Right atrium auricular region (tissue), 2 donors: ENCODE measurements at regions not wholly inside any gene's neighbourhood (a gene's known extent, or its start where the extent isn't known, plus 50 kb on each side); places are given as distances from the start of the nearest gene placed in this dataset.

Source experiments
- DNase-seq: peaks from one replicate; pipeline ENCODE4 v3.0.0-alpha.2; 2019; ENCODE audit warnings: low spot score
- H3K27ac ChIP-seq, 2 donors: fragments of 200-600 bp; sonication (generic); 1 replicate in 1 of 2; 2 replicates in 1 of 2; pipeline ENCODE4 v1.5.1; 2016 to 2019
- H3K27me3 ChIP-seq, 2 donors: fragments of 200-600 bp; sonication (generic); one replicate each; pipeline versions ENCODE4 v1.5.1 to v1.6.0; 2017 to 2019
- H3K36me3 ChIP-seq: fragments of 200-600 bp; sonication (generic); one replicate; pipeline ENCODE4 v1.5.1; 2016
- H3K4me1 ChIP-seq, 2 donors: fragments of 200-600 bp; sonication (generic); one replicate each; pipeline versions ENCODE4 v1.5.1 to v1.6.0; 2017 to 2019
- H3K4me3 ChIP-seq, 2 donors: fragments of 200-600 bp; sonication (generic); 1 replicate in 1 of 2; 2 replicates in 1 of 2; pipeline ENCODE4 v1.5.1; 2017 to 2019; ENCODE audit warnings: mild to moderate bottlenecking in 1 of 2, moderate library complexity in 1 of 2
- H3K9me3 ChIP-seq, 2 donors: fragments of 200-600 bp; sonication (generic); one replicate each; pipeline ENCODE4 v1.5.1; 2019
- CTCF ChIP-seq, 2 donors: fragments of 200-600 bp; sonication (generic); IDR thresholded peaks; one replicate each; pipeline ENCODE4 v1.5.1; 2019; ENCODE audit warnings: antibody characterized with exemption in 2 of 2

- no peaks in the 10 kb centered on the region for H3K4me1 ChIP-seq
- TF ChIP-seq CTCF (IDR thresholded peaks at IDR 0.05) = no peak
- H3K36me3 ChIP-seq = no peaks in the 10 kb centered on the region
- no peak overlapping the region for H3K27ac ChIP-seq
- no peaks in the 10 kb centered on the region for H3K9me3 ChIP-seq
- no peaks in the 10 kb centered on the region for H3K27me3 ChIP-seq
- H3K4me3 ChIP-seq = no peak overlapping the region
- DNase-seq = no peak
Measured at GRCh38 chr9:13735181-13735580, 455.7 kb upstream of the MPDZ start.

DNA sequence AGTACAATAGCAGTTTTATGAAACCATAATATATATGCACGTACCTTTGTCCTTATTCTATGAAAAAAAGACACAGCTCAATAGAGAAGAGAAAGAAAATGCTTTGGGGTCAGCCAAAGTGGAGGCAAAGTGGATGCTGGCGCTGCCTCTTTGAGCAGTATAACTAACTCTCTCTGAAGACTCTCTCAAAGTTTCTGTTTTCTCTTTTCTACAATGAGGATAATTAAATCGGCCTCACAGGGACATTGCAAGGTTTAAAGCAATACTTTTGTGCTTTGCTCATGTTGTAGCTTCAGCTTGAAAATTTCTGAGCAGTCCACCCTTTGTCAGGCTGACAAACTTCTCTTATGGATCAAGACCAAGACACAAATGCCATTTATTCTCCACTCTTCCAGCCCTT, 455.1 kb upstream of the MPDZ start:
- DNase-seq = no peak
- Histone ChIP-seq H3K27ac (no peak overlapping the region), H3K4me3 (no peak overlapping the region), H3K36me3 (no peaks in the 10 kb centered on the region), H3K4me1 (no peaks in the 10 kb centered on the region), H3K9me3 (no peaks in the 10 kb centered on the region), H3K27me3 (no peaks in the 10 kb centered on the region)
- TF ChIP-seq CTCF (IDR thresholded peaks at IDR 0.05) = no peak

- Histone ChIP-seq H3K27ac (no peak overlapping the region), H3K36me3 (no peaks in the 10 kb centered on the region), H3K9me3 (no peaks in the 10 kb centered on the region), H3K4me1 (no peaks in the 10 kb centered on the region), H3K4me3 (no peak overlapping the region), H3K27me3 (no peaks in the 10 kb centered on the region)
- no peak for DNase-seq
- no peak for TF ChIP-seq CTCF (IDR thresholded peaks at IDR 0.05)
Measured at GRCh38 chr9:13732290-13732689, 452.8 kb upstream of the MPDZ start.

DNA sequence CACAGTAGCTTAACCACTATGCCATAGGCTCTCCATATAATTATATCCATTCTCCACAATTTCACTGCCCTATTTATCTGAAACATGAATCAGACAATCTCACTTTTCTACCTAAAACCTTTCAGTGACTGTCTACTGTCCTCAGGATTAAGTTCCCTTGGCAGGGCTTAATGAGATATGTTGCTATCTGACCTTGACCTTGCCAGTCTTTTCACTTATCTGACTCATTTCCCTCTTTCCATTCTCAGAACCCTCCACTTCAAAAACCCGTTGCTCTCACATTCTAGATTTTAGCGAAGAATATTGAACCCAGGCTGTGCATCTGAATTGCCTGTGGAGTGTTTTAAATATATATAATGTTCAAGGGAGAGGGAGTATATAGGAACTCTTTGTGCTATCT, 452.1 kb upstream of the MPDZ start:
- H3K9me3 ChIP-seq = no peaks in the 10 kb centered on the region
- no peak overlapping the region for H3K4me3 ChIP-seq
- DNase-seq = no peak
- H3K4me1 ChIP-seq = no peaks in the 10 kb centered on the region
- no peak for TF ChIP-seq CTCF (IDR thresholded peaks at IDR 0.05)
- H3K27me3 ChIP-seq = no peaks in the 10 kb centered on the region
- no peaks in the 10 kb centered on the region for H3K36me3 ChIP-seq
- no peak overlapping the region for H3K27ac ChIP-seq

DNA sequence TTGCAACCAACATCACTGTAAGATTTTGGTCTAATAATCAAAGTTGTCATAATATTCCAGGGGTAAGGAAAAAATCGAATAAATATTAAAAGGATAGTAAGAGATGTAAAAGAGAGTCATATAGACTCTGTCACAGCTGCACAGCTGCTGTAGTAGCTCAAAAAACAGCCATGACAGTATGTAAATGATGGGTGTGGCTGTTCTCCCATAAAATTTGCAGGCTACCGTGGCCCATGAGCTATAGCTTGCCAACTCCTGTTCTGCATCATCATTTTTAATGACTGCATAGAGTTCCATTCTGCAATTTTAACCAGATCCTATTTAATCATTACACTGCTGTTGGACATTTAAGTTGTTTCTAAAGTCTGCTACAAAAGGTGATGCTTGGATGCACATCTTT, 450.5 kb upstream of the MPDZ start:
- Histone ChIP-seq H3K9me3 (no peaks in the 10 kb centered on the region), H3K36me3 (no peaks in the 10 kb centered on the region), H3K4me1 (no peaks in the 10 kb centered on the region), H3K4me3 (no peak overlapping the region), H3K27ac (no peak overlapping the region), H3K27me3 (no peaks in the 10 kb centered on the region)
- DNase-seq = no peak
- TF ChIP-seq CTCF (IDR thresholded peaks at IDR 0.05) = no peak

DNA sequence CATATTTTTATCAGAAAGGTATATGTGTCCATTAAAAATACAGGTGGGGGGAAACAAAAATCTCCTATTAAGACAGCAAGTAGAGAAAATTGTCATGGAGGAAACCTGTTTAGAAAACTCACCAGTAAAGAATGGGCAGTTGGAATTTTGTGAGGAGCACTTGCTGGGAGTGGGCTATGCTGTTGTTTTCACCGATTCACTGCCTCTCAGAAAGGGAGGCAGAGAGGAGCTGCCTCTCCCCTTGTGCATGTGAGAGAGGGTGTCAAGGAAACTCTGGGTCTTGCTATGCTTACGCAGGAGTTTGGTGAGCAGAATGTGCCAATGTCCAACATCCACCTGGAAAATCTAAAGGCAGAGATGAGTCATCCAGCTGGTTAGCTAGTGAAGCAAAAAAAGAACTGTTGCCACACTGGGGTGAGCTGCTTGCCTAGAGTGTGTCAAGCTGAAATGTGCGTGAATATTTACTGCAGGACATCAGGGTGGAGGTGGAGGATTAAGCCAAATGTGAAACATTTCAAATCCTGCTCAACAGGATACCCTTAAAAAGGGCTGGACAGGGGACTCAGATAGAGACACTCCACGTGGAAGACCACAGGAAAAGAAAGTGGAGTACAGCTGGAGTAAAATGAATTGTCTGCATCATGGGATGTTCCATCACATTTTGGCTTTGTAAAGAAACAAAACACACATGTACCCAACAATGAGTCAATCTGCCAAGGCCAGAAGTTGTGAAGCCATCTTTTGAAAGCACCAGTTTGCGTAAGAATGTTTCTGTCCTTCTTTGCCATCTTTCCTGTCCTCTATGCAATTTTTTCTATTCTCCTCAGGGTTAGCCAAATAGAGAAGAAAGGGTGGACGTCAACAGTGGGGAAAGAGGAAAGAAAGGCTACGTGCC, 449.7 kb upstream of the MPDZ start:
- no peak overlapping the region for H3K4me3 ChIP-seq
- H3K9me3 ChIP-seq = no peaks in the 10 kb centered on the region
- TF ChIP-seq CTCF (IDR thresholded peaks at IDR 0.05) = no peak
- no peaks in the 10 kb centered on the region for H3K36me3 ChIP-seq
- no peaks in the 10 kb centered on the region for H3K27me3 ChIP-seq
- no peaks in the 10 kb centered on the region for H3K4me1 ChIP-seq
- H3K27ac ChIP-seq = no peak overlapping the region
- no peak for DNase-seq
